SK-N-SH treated with all-trans-retinoic acid at 6 μM for 48 hours (cell line): ENCODE measurements at regions not wholly inside any gene's neighbourhood (a gene's known extent, or its start where the extent isn't known, plus 50 kb on each side); places are given as distances from the start of the nearest gene placed in this dataset.

Source experiments
- ATAC-seq: fragments of 200-7000 bp; cut with Tn5 transposase; 3 replicates; pipeline ENCODE4 v1.9.1; 2020; ENCODE audit warnings: mild to moderate bottlenecking, moderate library complexity
- ARNTL ChIP-seq: fragments of 450-650 bp; formaldehyde crosslinking; IDR thresholded peaks from 2 replicates; pipeline ENCODE4 v1.5.0; 2020; ENCODE audit warnings: low read depth, mild to moderate bottlenecking, moderate library complexity, borderline replicate concordance
- BACH2 ChIP-seq: fragments of 250-450 bp; sonication (Bioruptor Pico); IDR thresholded peaks from 2 replicates; pipeline ENCODE4 v1.9.0; 2021; ENCODE audit warnings: mild to moderate bottlenecking, borderline replicate concordance
- CREB5 ChIP-seq: fragments of 250-450 bp; sonication (Bioruptor Pico); IDR thresholded peaks from 2 replicates; pipeline ENCODE4 v1.5.1; 2020; ENCODE audit warnings: low read depth, mild to moderate bottlenecking, moderate library complexity
- CSDC2 ChIP-seq: fragments of 250-450 bp; sonication (Bioruptor Pico); IDR thresholded peaks from 2 replicates; pipeline ENCODE4 v1.5.0; 2020; ENCODE audit warnings: mild to moderate bottlenecking, moderate library complexity
- CSRNP3 ChIP-seq: fragments of 250-450 bp; sonication (Bioruptor Pico); IDR thresholded peaks from 2 replicates; pipeline ENCODE4 v1.5.1; 2021; ENCODE audit warnings: mild to moderate bottlenecking, moderate library complexity
- ESRRG ChIP-seq: fragments of 250-450 bp; sonication (Bioruptor Pico); IDR thresholded peaks from 2 replicates; pipeline ENCODE4 v1.6.1; 2021; ENCODE audit warnings: mild to moderate bottlenecking
- GLIS3 ChIP-seq: fragments of 250-450 bp; sonication (Bioruptor Pico); IDR thresholded peaks from 2 replicates; pipeline ENCODE4 v1.5.0; 2020; ENCODE audit warnings: mild to moderate bottlenecking, moderate library complexity
- ISL1 ChIP-seq: fragments of 250-450 bp; sonication (Bioruptor Pico); IDR thresholded peaks from 2 replicates; pipeline ENCODE4 v2.1.2; 2022; ENCODE audit warnings: mild to moderate bottlenecking, moderate library complexity
- OSR1 ChIP-seq: fragments of 250-450 bp; sonication (Bioruptor Pico); IDR thresholded peaks from 2 replicates; pipeline ENCODE4 v1.8.0; 2022; ENCODE audit warnings: moderate library complexity, mild to moderate bottlenecking, inconsistent platforms
- PATZ1 ChIP-seq: fragments of 250-450 bp; sonication (Bioruptor Pico); IDR thresholded peaks from 2 replicates; pipeline ENCODE4 v1.8.0; 2020; ENCODE audit warnings: mild to moderate bottlenecking, moderate library complexity, borderline replicate concordance
- RARB ChIP-seq: fragments of 250-450 bp; sonication (Bioruptor Pico); IDR thresholded peaks from 2 replicates; pipeline ENCODE4 v1.8.0; 2021; ENCODE audit warnings: mild to moderate bottlenecking, moderate library complexity
- SNAI2 ChIP-seq: fragments of 250-450 bp; sonication (Bioruptor Pico); IDR thresholded peaks from 2 replicates; pipeline ENCODE4 v1.5.0; 2020; ENCODE audit warnings: mild to moderate bottlenecking, moderate library complexity
- TCF4 ChIP-seq: fragments of 250-450 bp; sonication (Bioruptor Pico); IDR thresholded peaks from 2 replicates; pipeline ENCODE4 v1.8.0; 2021; ENCODE audit warnings: mild to moderate bottlenecking, moderate library complexity, borderline replicate concordance
- TOX ChIP-seq: fragments of 250-450 bp; sonication (Bioruptor Pico); IDR thresholded peaks from 2 replicates; pipeline ENCODE4 v1.8.0; 2021; ENCODE audit warnings: mild to moderate bottlenecking, moderate library complexity, borderline replicate concordance
- TSHZ2 ChIP-seq: fragments of 250-450 bp; sonication (Bioruptor Pico); IDR thresholded peaks from 2 replicates; pipeline ENCODE4 v1.5.0; 2020; ENCODE audit warnings: mild to moderate bottlenecking, moderate library complexity
- ZC3H10 ChIP-seq: fragments of 250-450 bp; sonication (Bioruptor Pico); IDR thresholded peaks from 2 replicates; pipeline ENCODE4 v1.5.1; 2021; ENCODE audit warnings: mild to moderate bottlenecking, moderate library complexity
- ZFP3 ChIP-seq: fragments of 250-450 bp; sonication (Bioruptor Pico); IDR thresholded peaks from 2 replicates; pipeline ENCODE4 v1.5.0; 2020; ENCODE audit warnings: mild to moderate bottlenecking, moderate library complexity
- ZFP30 ChIP-seq: fragments of 450-650 bp; formaldehyde crosslinking; IDR thresholded peaks from 2 replicates; pipeline ENCODE4 v1.5.0; 2022; ENCODE audit warnings: mild to moderate bottlenecking, moderate library complexity
- ZNF565 ChIP-seq: fragments of 450-650 bp; formaldehyde crosslinking; conservative IDR thresholded peaks from 2 replicates; pipeline ENCODE4 v1.5.0; 2020; ENCODE audit warnings: low read depth, mild to moderate bottlenecking, moderate library complexity
- ZNF70 ChIP-seq: fragments of 450-650 bp; formaldehyde crosslinking; IDR thresholded peaks from 2 replicates; pipeline ENCODE4 v1.5.0; 2020; ENCODE audit warnings: mild to moderate bottlenecking, moderate library complexity
- ZNF8 ChIP-seq: fragments of 450-650 bp; formaldehyde crosslinking; IDR thresholded peaks from 2 replicates; pipeline ENCODE4 v1.5.0; 2020; ENCODE audit warnings: mild to moderate bottlenecking, moderate library complexity

- no peak for TF ChIP-seq TOX (CRISPR knock-in tag)
- no peak for TF ChIP-seq TSHZ2 (CRISPR knock-in tag)
- no peak for TF ChIP-seq CSRNP3 (CRISPR knock-in tag)
- TF ChIP-seq ISL1 (CRISPR knock-in tag): no peak
- TF ChIP-seq GLIS3 (CRISPR knock-in tag): no peak
- no peak for TF ChIP-seq ZNF70 (CRISPR knock-in tag)
- no peak for TF ChIP-seq ARNTL
- no peak for TF ChIP-seq PATZ1 (CRISPR knock-in tag)
- TF ChIP-seq CREB5: no peak
- TF ChIP-seq ZFP3 (CRISPR knock-in tag): no peak
- no peak for TF ChIP-seq OSR1 (CRISPR knock-in tag)
- TF ChIP-seq SNAI2 (CRISPR knock-in tag): no peak
- TF ChIP-seq TCF4 (CRISPR knock-in tag): no peak
- no peak for TF ChIP-seq ESRRG (CRISPR knock-in tag)
- no peak for TF ChIP-seq ZNF8 (CRISPR knock-in tag)
- no peak for TF ChIP-seq RARB (CRISPR knock-in tag)
- ATAC-seq: no peak
Observed at GRCh38 chr4:98747393-98748091, 89.1 kb upstream of the TSPAN5 start.

- no peak for ATAC-seq
Observed at GRCh38 chr4:98746936-98747335, 88.5 kb upstream of the TSPAN5 start.

GRCh38 chr4:98746530-98746929 lies 88.1 kb upstream of the TSPAN5 start:
- ATAC-seq: no peak
- TF ChIP-seq ARNTL (no peak), ZNF8 (CRISPR knock-in tag) (no peak), SNAI2 (CRISPR knock-in tag) (no peak), PATZ1 (CRISPR knock-in tag) (no peak), ZFP30 (CRISPR knock-in tag) (no peak), TSHZ2 (CRISPR knock-in tag) (no peak), CSRNP3 (CRISPR knock-in tag) (no peak), GLIS3 (CRISPR knock-in tag) (no peak), CREB5 (no peak), ZNF565 (CRISPR knock-in tag) (no peak), TOX (CRISPR knock-in tag) (no peak), BACH2 (no peak), ZFP3 (CRISPR knock-in tag) (no peak), ESRRG (CRISPR knock-in tag) (no peak), ISL1 (CRISPR knock-in tag) (no peak), ZC3H10 (CRISPR knock-in tag) (no peak), CSDC2 (CRISPR knock-in tag) (no peak), ZNF70 (CRISPR knock-in tag) (no peak)

More at GRCh38 chr4:98746936-98747335, 88.5 kb upstream of the TSPAN5 start:
- TF ChIP-seq CSDC2 (CRISPR knock-in tag): no peak
